ENCODE measurements at regions not wholly inside any gene's neighbourhood (a gene's known extent, or its start where the extent isn't known, plus 50 kb on each side); places are given as distances from the start of the nearest gene placed in this dataset.
A peak's percentile ranks its signal among the peaks of the same experiment; 100 is the strongest.

GRCh38 chr14:85798856-85799255, 268.9 kb downstream of the FLRT2 start:
- no peak for DNase-seq

- DNase-seq = no peak
These were observed 263.6 kb downstream of the FLRT2 start for GRCh38 chr14:85793533-85793932.

- DNase-seq = no peak
These were observed 259.6 kb downstream of the FLRT2 start for GRCh38 chr14:85789506-85789905.

- DNase-seq = no peak
These were observed 258.7 kb downstream of the FLRT2 start for GRCh38 chr14:85788470-85789233.

- DNase-seq = no peak
These were observed 236.4 kb downstream of the FLRT2 start for GRCh38 chr14:85766295-85766694.

- no peak for DNase-seq
These were observed 234.9 kb downstream of the FLRT2 start for GRCh38 chr14:85764822-85765221.

- DNase-seq = peak; percentile 88
These were observed 232.6 kb downstream of the FLRT2 start for GRCh38 chr14:85762526-85762925.

- no peak for DNase-seq
These were observed 222.2 kb downstream of the FLRT2 start for GRCh38 chr14:85752175-85752574.

GRCh38 chr14:85744573-85744972, 214.6 kb downstream of the FLRT2 start:
- no peak for DNase-seq

GRCh38 chr14:85732031-85732430, 202.1 kb downstream of the FLRT2 start:
- DNase-seq = no peak

GRCh38 chr14:85731186-85731585, 201.2 kb downstream of the FLRT2 start:
- no peak for DNase-seq

GRCh38 chr14:85728476-85729065, 198.6 kb downstream of the FLRT2 start:
- DNase-seq = no peak

GRCh38 chr14:85714069-85714468, 184.1 kb downstream of the FLRT2 start:
- no peak for DNase-seq

- DNase-seq = no peak
These were observed 181.7 kb downstream of the FLRT2 start for GRCh38 chr14:85711620-85712019.
